ENCODE measurements at regions not wholly inside any gene's neighbourhood (a gene's known extent, or its start where the extent isn't known, plus 50 kb on each side); places are given as distances from the start of the nearest gene placed in this dataset.

GRCh38 chr1:219790834-219791615 lies 137.3 kb downstream of the SLC30A10 start:
- Histone ChIP-seq H3K4me3 (no peak overlapping the region), H3K4me1 (peaks cover 0 to 10% (median 0%) of the 10 kb centered on the region in 3 donors), H3K9me3 (no peaks in the 10 kb centered on the region), H3K27me3 (no peaks in the 10 kb centered on the region), H3K27ac (no peak overlapping the region), H3K36me3 (no peaks in the 10 kb centered on the region)
- no peak for ATAC-seq
- 34 to 39% methylated on average over 4 to 5 of the region's 5 CpGs for WGBS, 2 donors (ENCODE audit: low coverage in 1 of 2)
- no peak for TF ChIP-seq CTCF (IDR thresholded peaks at IDR 0.05)
- no peak for TF ChIP-seq POLR2AphosphoS5 (IDR thresholded peaks at IDR 0.05)
- TF ChIP-seq POLR2A (IDR thresholded peaks at IDR 0.05) = no peak
- TF ChIP-seq EP300 (IDR thresholded peaks at IDR 0.05) = no peak

GRCh38 chr1:219788700-219789099 lies 139.7 kb downstream of the SLC30A10 start:
- no peaks in the 10 kb centered on the region for H3K36me3 ChIP-seq
- peaks cover 0 to 27% (median 0%) of the 10 kb centered on the region in 3 donors for H3K4me1 ChIP-seq
- 74 to 97% methylated on average over 4 of the region's 4 CpGs for WGBS, 2 donors (ENCODE audit: low coverage in 1 of 2)
- H3K27ac ChIP-seq = no peak overlapping the region
- no peaks in the 10 kb centered on the region for H3K9me3 ChIP-seq
- no peak for TF ChIP-seq POLR2AphosphoS5 (IDR thresholded peaks at IDR 0.05)
- no peak for TF ChIP-seq POLR2A (IDR thresholded peaks at IDR 0.05)
- no peak for TF ChIP-seq EP300 (IDR thresholded peaks at IDR 0.05)
- TF ChIP-seq CTCF (IDR thresholded peaks at IDR 0.05) = no peak
- no peak for ATAC-seq
- H3K27me3 ChIP-seq = no peaks in the 10 kb centered on the region
- no peak overlapping the region for H3K4me3 ChIP-seq

- no peak for ATAC-seq
- TF ChIP-seq POLR2AphosphoS5 (IDR thresholded peaks at IDR 0.05) (no peak), POLR2A (IDR thresholded peaks at IDR 0.05) (no peak), EP300 (IDR thresholded peaks at IDR 0.05) (no peak), CTCF (IDR thresholded peaks at IDR 0.05) (no peak)
Observed at GRCh38 chr1:219788091-219788490, 140.3 kb downstream of the SLC30A10 start.

GRCh38 chr1:219784660-219785381 lies 143.5 kb downstream of the SLC30A10 start:
- peaks cover 0 to 17% (median 0%) of the 10 kb centered on the region in 3 donors for H3K4me1 ChIP-seq
- no peak overlapping the region for H3K4me3 ChIP-seq
- no peaks in the 10 kb centered on the region for H3K27me3 ChIP-seq
- peak; percentile 4 for TF ChIP-seq POLR2AphosphoS5 (IDR thresholded peaks at IDR 0.05)
- no peak for TF ChIP-seq CTCF (IDR thresholded peaks at IDR 0.05)
- no peak overlapping the region for H3K27ac ChIP-seq
- no peaks in the 10 kb centered on the region for H3K9me3 ChIP-seq
- no peaks in the 10 kb centered on the region for H3K36me3 ChIP-seq
- no peak for ATAC-seq
- WGBS, 2 donors (ENCODE audit: low coverage in 1 of 2) = 27 to 44% methylated on average over 3 to 8 of the region's 8 CpGs

More at GRCh38 chr1:219788091-219788490, 140.3 kb downstream of the SLC30A10 start:
- Histone ChIP-seq H3K4me1 (peaks cover 0 to 27% (median 0%) of the 10 kb centered on the region in 3 donors), H3K27ac (no peak overlapping the region), H3K27me3 (no peaks in the 10 kb centered on the region), H3K4me3 (no peak overlapping the region), H3K36me3 (no peaks in the 10 kb centered on the region), H3K9me3 (no peaks in the 10 kb centered on the region)
- WGBS, 2 donors (ENCODE audit: low coverage in 1 of 2) = 56 to 67% methylated on average over 1 of the region's 1 CpG

All from gastroesophageal sphincter (tissue), 4 donors.